ENCODE measurements at regions not wholly inside any gene's neighbourhood (a gene's known extent, or its start where the extent isn't known, plus 50 kb on each side); places are given as distances from the start of the nearest gene placed in this dataset.

DNA sequence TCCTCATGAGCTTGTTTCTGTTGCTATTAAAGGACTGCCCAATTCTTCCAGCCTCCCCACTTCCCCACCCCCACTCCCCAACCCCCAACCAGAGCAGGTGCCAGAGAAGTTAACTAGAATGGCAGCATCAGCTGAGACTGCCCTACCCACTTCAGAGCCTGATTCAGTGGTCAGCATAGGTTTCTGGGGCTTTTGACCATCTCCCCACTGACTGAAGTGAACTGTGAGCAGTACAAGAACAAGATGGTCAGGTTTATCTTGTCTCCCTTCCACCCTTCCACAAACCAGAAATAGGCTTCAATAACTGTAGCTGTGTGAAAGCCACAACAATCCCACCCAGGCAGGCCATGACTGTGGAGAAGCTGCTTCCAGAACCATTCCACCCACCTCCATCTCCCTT is 289.4 kb upstream of the SLC24A2 start:
- no peak for DNase-seq (ENCODE audit: low read depth in 1 of 2, low spot score in 1 of 2)
- no peaks in the 10 kb centered on the region for H3K4me1 ChIP-seq (ENCODE audit: low read depth)
- TF ChIP-seq CTCF (IDR thresholded peaks at IDR 0.05; ENCODE audit: low read depth, low read length), result no peak

DNA sequence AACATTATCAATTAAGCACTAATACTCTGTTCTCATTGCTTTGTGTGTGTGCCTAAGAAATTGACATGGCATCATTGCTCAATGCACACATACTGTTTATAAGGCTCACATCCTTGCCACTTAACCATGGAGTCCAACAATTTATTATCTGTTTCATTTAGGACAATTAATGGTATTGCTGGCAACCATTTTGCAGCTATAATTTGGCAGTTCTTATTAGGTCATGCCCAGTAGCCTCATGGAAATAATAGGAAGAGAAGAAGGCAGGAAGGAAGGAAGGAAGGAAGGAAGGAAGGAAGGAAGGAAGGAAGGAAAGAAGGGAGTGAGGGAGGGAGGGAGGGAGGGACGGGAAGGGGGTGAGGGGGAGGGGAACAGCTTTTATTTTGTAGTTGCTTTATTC is 285.5 kb upstream of the SLC24A2 start:
- no peaks in the 10 kb centered on the region for H3K4me1 ChIP-seq (ENCODE audit: low read depth)
- H3K36me3 ChIP-seq, result no peaks in the 10 kb centered on the region
- H3K4me3 ChIP-seq, result no peak overlapping the region
- H3K27ac ChIP-seq, result no peak overlapping the region
- no peaks in the 10 kb centered on the region for H3K27me3 ChIP-seq
- H3K9me3 ChIP-seq (ENCODE audit: low read depth), result no peaks in the 10 kb centered on the region
- TF ChIP-seq CTCF (IDR thresholded peaks at IDR 0.05; ENCODE audit: low read depth, low read length), result no peak
- DNase-seq (ENCODE audit: low read depth in 1 of 2, low spot score in 1 of 2), result no peak

More for the DNA sequence above, 289.4 kb upstream of the SLC24A2 start:
- Histone ChIP-seq H3K27me3 (no peaks in the 10 kb centered on the region), H3K4me3 (no peak overlapping the region), H3K27ac (no peak overlapping the region), H3K36me3 (no peaks in the 10 kb centered on the region), H3K9me3 (ENCODE audit: low read depth) (no peaks in the 10 kb centered on the region)

GRCh38 chr9:20070336-20070735 is 281.5 kb upstream of the SLC24A2 start:
- H3K27me3 ChIP-seq, result no peaks in the 10 kb centered on the region
- H3K4me3 ChIP-seq, result no peak overlapping the region
- DNase-seq (ENCODE audit: low read depth in 1 of 2, low spot score in 1 of 2), result no peak
- no peaks in the 10 kb centered on the region for H3K9me3 ChIP-seq (ENCODE audit: low read depth)
- no peaks in the 10 kb centered on the region for H3K36me3 ChIP-seq
- H3K4me1 ChIP-seq (ENCODE audit: low read depth), result no peaks in the 10 kb centered on the region
- no peak for TF ChIP-seq CTCF (IDR thresholded peaks at IDR 0.05; ENCODE audit: low read depth, low read length)
- no peak overlapping the region for H3K27ac ChIP-seq

GRCh38 chr9:20065796-20066700 is 277.2 kb upstream of the SLC24A2 start:
- Histone ChIP-seq H3K27ac (no peak overlapping the region), H3K4me3 (no peak overlapping the region), H3K36me3 (no peaks in the 10 kb centered on the region), H3K27me3 (no peaks in the 10 kb centered on the region), H3K9me3 (ENCODE audit: low read depth) (no peaks in the 10 kb centered on the region), H3K4me1 (ENCODE audit: low read depth) (no peaks in the 10 kb centered on the region)
- no peak for TF ChIP-seq CTCF (IDR thresholded peaks at IDR 0.05; ENCODE audit: low read depth, low read length)
- no peak for DNase-seq (ENCODE audit: low read depth in 1 of 2, low spot score in 1 of 2)

- Histone ChIP-seq H3K36me3 (no peaks in the 10 kb centered on the region), H3K27ac (no peak overlapping the region), H3K4me3 (no peak overlapping the region), H3K27me3 (no peaks in the 10 kb centered on the region), H3K4me1 (ENCODE audit: low read depth) (no peaks in the 10 kb centered on the region), H3K9me3 (ENCODE audit: low read depth) (no peaks in the 10 kb centered on the region)
- TF ChIP-seq CTCF (IDR thresholded peaks at IDR 0.05; ENCODE audit: low read depth, low read length), result no peak
- DNase-seq (ENCODE audit: low read depth in 1 of 2, low spot score in 1 of 2), result no peak
Measured at GRCh38 chr9:20065046-20065445, 276.2 kb upstream of the SLC24A2 start.
